Endothelial cell of umbilical vein (primary cell): ENCODE measurements at regions not wholly inside any gene's neighbourhood (a gene's known extent, or its start where the extent isn't known, plus 50 kb on each side); places are given as distances from the start of the nearest gene placed in this dataset.

Experiments used
- BruUV-seq: library from RNA; stranded (reverse); fragments of 400-500 nt; replicated peaks from 2 replicates; lab custom pipeline; 2021; lab: Mats Ljungman, UMichigan
- CTCF ChIA-PET: fragments of 300-600, 350-600 bp; sonication (Branson Sonifier 250); formaldehyde crosslinking; loops from one replicate; lab custom pipeline; 2021; ENCODE audit warnings: antibody characterized with exemption, inconsistent platforms; lab: Charles Lee
- POLR2A ChIA-PET: fragments of 300-600, 350-600 bp; sonication (Branson Sonifier 250); formaldehyde crosslinking; loops from one replicate; lab custom pipeline; 2021; ENCODE audit warnings: antibody characterized with exemption, inconsistent platforms; lab: Charles Lee
- DNase-seq: peaks from one replicate; pipeline ENCODE4 v3.0.0-alpha.2; 2011; ENCODE audit warnings: low read depth, low spot score
- FAIRE-seq: peaks from 2 replicates; lab custom pipeline; 2011; peaks lifted over from hg19 to GRCh38; lab: Jason Lieb, UNC
- H2AFZ ChIP-seq: 2 replicates; pipeline ENCODE4 v1.6.0; 2012; ENCODE audit warnings: low read depth, low read length, control low read depth, inconsistent platforms
- H3K27ac ChIP-seq: 2 replicates; pipeline ENCODE4 v1.5.1; 2011; ENCODE audit warnings: low read depth, mild to moderate bottlenecking, control low read depth, low read length, moderate library complexity; ENCODE audit not compliant: insufficient read depth
- H3K27me3 ChIP-seq, 2 experiments: 2 replicates each; pipeline versions ENCODE4 v1.6.0 to v1.6.1; 2011; ENCODE audit warnings: low read length in 2 of 2, mixed read lengths in 1 of 2; ENCODE audit not compliant: control insufficient read depth in 2 of 2, insufficient read depth in 2 of 2
- H3K36me3 ChIP-seq, 2 experiments: 2 replicates in 1 of 2; 3 replicates in 1 of 2; pipeline ENCODE4 v1.5.1; 2011; ENCODE audit warnings: low read length in 2 of 2, mild to moderate bottlenecking in 1 of 2, moderate library complexity in 1 of 2; ENCODE audit not compliant: control insufficient read depth in 2 of 2, insufficient read depth in 2 of 2; ENCODE audit errors: extremely low read depth in 1 of 2
- H3K4me1 ChIP-seq: 3 replicates; pipeline ENCODE4 v1.5.1; 2011; ENCODE audit warnings: mild to moderate bottlenecking, low read length; ENCODE audit not compliant: control insufficient read depth, insufficient read depth; ENCODE audit errors: extremely low read depth
- H3K4me2 ChIP-seq: 2 replicates; pipeline ENCODE4 v1.6.1; 2011; ENCODE audit warnings: low read length, control low read depth, mixed read lengths; ENCODE audit not compliant: insufficient read depth
- H3K4me3 ChIP-seq, 3 experiments: fragments of 200-600 bp in 1 of 3; sonication (generic), shearing (Covaris generic) in 1 of 3; replicated peaks in 1 of 3; 2 replicates each; pipeline ENCODE4 v1.5.1; 2011 to 2016; ENCODE audit warnings: control low read depth in 3 of 3, low read length in 3 of 3, mild to moderate bottlenecking in 2 of 3, inconsistent platforms in 1 of 3, low read depth in 1 of 3, moderate library complexity in 1 of 3; ENCODE audit not compliant: insufficient read depth in 1 of 3
- H3K79me2 ChIP-seq: 2 replicates; pipeline ENCODE4 v1.6.0; 2012; ENCODE audit warnings: low read length, inconsistent platforms; ENCODE audit not compliant: control insufficient read depth, insufficient read depth
- H3K9ac ChIP-seq: replicated peaks from 2 replicates; pipeline ENCODE3; 2011; ENCODE audit warnings: low read length, control low read depth; ENCODE audit not compliant: insufficient read depth; ENCODE audit errors: extremely low read depth
- H3K9me1 ChIP-seq: replicated peaks from 3 replicates; pipeline ENCODE4 v1.6.0; 2011; ENCODE audit warnings: mild to moderate bottlenecking, low read length; ENCODE audit not compliant: control insufficient read depth, insufficient read depth; ENCODE audit errors: extremely low read depth
- H3K9me3 ChIP-seq: replicated peaks from 2 replicates; pipeline ENCODE4 v1.5.1; 2012; ENCODE audit warnings: low read length, inconsistent platforms; ENCODE audit not compliant: control insufficient read depth, insufficient read depth
- H4K20me1 ChIP-seq: replicated peaks from 2 replicates; pipeline ENCODE3; 2011; ENCODE audit warnings: mild to moderate bottlenecking, low read length; ENCODE audit not compliant: control insufficient read depth, insufficient read depth; ENCODE audit errors: extremely low read depth
- EZH2 ChIP-seq: IDR thresholded peaks from 2 replicates; pipeline ENCODE4 v1.6.1; 2012; ENCODE audit warnings: borderline replicate concordance, low read depth, mild to moderate bottlenecking, moderate library complexity, low read length, inconsistent platforms; ENCODE audit not compliant: severe bottlenecking
- FOS ChIP-seq: IDR thresholded peaks from 2 replicates; pipeline ENCODE4 v1.6.1; 2011; ENCODE audit warnings: mild to moderate bottlenecking, low read length, moderate library complexity, borderline replicate concordance; ENCODE audit not compliant: insufficient read depth
- JUN ChIP-seq: IDR thresholded peaks from 2 replicates; pipeline ENCODE4 v1.6.1; 2011; ENCODE audit warnings: borderline replicate concordance, low read depth; ENCODE audit not compliant: insufficient read length, insufficient read depth
- POLR2A ChIP-seq: IDR thresholded peaks from 2 replicates; pipeline ENCODE4 v1.6.1; 2012; ENCODE audit warnings: low read depth, mild to moderate bottlenecking, control low read depth, low read length
- POLR2AphosphoS5 ChIP-seq: IDR thresholded peaks from 2 replicates; pipeline ENCODE4 v1.6.1; 2012; ENCODE audit warnings: low read depth, mild to moderate bottlenecking, control low read depth, low read length, moderate library complexity; ENCODE audit not compliant: insufficient read depth
- dilution Hi-C: fragments of 300-500 bp; cut with MboI; formaldehyde crosslinking; loops from one replicate; pipeline ENCODE4 v1.15.0; 2019; ENCODE audit warnings: low sequenced_read_pairs; ENCODE audit not compliant: extremely low pct_ligation_motif_present
- intact Hi-C: fragments of 100-400 bp; cut with micrococcal nuclease; formaldehyde crosslinking; loops from one replicate; pipeline ENCODE4 v1.10.0; 2022
- TF ChIP-seq, protein P1 (sequence below), 2 donors: IDR thresholded peaks; 1 replicate in 1 of 2; 2 replicates in 1 of 2; pipeline ENCODE4 v1.5.1; 2011; ENCODE audit warnings: low read length in 2 of 2, mild to moderate bottlenecking in 2 of 2, moderate library complexity in 2 of 2, control low read depth in 1 of 2, inconsistent platforms in 1 of 2, low read depth in 1 of 2; ENCODE audit not compliant: insufficient read depth in 1 of 2; ENCODE audit errors: extremely low read depth in 1 of 2
- TF ChIP-seq, protein P2 (sequence below): IDR thresholded peaks from 2 replicates; pipeline ENCODE4 v1.6.1; 2011; ENCODE audit not compliant: insufficient read depth, insufficient read length

DNA sequence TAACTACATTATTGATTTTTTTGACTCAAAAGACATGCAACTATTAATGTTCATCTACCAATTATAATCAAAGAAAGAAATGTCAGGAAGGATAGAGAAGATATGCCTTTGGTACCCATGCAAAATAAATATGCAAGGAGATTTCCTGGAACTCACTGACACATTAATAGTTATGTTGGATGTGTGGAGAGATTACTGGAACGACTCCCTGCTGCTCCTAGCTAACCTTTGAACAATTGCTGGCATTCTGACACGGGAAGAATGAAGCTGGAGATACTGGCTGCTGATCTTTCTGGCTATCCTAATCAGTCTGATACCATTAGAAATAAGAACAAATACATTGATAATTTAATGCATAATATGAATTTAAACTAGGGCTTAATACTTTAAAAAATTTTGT is 507.9 kb upstream of the NRG3 start:
- no peak for TF ChIP-seq POLR2A
- no peak for TF ChIP-seq FOS
- TF ChIP-seq JUN, result no peak
- TF ChIP-seq, protein P1, sequence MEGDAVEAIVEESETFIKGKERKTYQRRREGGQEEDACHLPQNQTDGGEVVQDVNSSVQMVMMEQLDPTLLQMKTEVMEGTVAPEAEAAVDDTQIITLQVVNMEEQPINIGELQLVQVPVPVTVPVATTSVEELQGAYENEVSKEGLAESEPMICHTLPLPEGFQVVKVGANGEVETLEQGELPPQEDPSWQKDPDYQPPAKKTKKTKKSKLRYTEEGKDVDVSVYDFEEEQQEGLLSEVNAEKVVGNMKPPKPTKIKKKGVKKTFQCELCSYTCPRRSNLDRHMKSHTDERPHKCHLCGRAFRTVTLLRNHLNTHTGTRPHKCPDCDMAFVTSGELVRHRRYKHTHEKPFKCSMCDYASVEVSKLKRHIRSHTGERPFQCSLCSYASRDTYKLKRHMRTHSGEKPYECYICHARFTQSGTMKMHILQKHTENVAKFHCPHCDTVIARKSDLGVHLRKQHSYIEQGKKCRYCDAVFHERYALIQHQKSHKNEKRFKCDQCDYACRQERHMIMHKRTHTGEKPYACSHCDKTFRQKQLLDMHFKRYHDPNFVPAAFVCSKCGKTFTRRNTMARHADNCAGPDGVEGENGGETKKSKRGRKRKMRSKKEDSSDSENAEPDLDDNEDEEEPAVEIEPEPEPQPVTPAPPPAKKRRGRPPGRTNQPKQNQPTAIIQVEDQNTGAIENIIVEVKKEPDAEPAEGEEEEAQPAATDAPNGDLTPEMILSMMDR (IDR thresholded peaks at IDR 0.05; ENCODE audit: extremely low read depth in 1 of 2, insufficient read depth in 1 of 2, low read depth in 1 of 2, low read length in 2 of 2), result no peak
- TF ChIP-seq EZH2, result no peak
- no peak for TF ChIP-seq POLR2AphosphoS5
- TF ChIP-seq, protein P2, sequence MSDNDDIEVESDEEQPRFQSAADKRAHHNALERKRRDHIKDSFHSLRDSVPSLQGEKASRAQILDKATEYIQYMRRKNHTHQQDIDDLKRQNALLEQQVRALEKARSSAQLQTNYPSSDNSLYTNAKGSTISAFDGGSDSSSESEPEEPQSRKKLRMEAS, result no peak
- ChIA-PET POLR2A (no interaction called here), CTCF (no interaction called here)
- Histone ChIP-seq H3K9me1 (no peaks in the 10 kb centered on the region), H2AFZ (no peak overlapping the region), H3K36me3 (no peaks in the 10 kb centered on the region), H3K4me1 (no peaks in the 10 kb centered on the region), H3K27me3 (no peaks in the 10 kb centered on the region), H3K9ac (no peak overlapping the region), H3K4me2 (no peak overlapping the region), H3K9me3 (no peaks in the 10 kb centered on the region), H3K4me3 (no peak overlapping the region), H3K27ac (no peak overlapping the region), H4K20me1 (no peaks in the 10 kb centered on the region), H3K79me2 (no peaks in the 10 kb centered on the region)
- DNase-seq (no peak), FAIRE-seq (peak; percentile 21)
- dilution Hi-C loops, result no loop called here
- intact Hi-C loops, result no loop called here
- no TSS peak for BruUV-seq
